ENCODE measurements at regions not wholly inside any gene's neighbourhood (a gene's known extent, or its start where the extent isn't known, plus 50 kb on each side); places are given as distances from the start of the nearest gene placed in this dataset.
A peak's percentile ranks its signal among the peaks of the same experiment; 100 is the strongest.

DNA sequence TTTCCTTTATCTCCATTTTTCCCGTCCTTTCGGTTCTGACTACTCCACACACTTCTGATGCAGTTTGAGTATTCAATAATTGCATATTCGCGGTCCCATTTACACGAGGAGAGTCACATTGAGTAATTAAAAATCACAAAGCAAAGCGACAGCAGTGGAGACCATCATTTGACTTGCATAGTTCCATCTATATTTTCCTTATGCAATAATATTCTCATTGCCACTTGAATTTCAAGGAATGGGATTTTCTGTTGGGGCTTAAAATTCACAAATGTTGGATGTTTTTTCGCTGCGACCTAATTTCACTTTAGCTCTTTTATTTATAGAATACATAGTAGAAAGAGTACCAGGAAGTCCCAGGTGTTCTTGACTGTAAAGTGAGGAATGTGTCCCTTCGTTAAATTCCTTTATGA lies 186.8 kb downstream of the ZEB2 start:
- no peak for DNase-seq (ENCODE audit: low spot score)

DNA sequence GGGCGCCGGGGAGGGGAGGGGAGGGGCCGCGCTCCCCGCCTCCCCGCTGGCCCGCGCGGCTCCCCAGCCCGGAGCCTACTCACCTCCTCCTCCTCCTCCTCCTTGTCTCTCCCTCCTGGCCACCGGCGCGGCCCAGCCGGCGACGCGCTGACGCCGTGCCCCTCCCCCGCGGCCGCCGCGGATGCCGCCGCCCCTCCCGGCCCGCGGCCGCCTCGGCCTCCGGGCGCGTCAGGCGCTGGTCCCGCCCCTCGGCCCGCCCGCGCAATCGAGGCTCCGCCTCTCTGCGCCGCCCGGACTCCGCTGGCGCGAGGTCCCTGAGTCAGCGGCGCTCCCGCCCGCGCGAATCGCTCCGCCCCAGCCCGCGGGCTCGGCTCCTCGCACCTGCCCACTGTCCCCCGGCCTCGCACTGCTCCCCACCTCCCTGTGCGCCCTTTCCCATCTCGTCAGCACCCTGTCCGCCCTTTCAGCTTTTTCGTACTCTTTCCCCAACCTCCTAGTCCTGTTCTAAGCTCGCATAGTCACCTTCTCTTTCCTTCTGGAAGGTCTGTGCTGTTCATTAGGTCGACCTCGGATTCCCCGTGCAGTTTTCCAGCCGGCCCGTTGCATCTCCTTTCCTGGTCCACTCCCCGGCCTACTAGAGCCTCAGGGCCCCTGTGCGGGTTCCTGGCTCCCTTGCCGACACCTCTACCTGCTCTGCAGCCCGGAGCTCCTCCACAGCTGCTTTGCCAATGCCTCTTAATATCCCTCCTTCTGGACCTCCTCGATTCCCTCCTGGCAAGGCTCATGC lies 187.4 kb downstream of the ZEB2 start:
- peak; percentile 81 for DNase-seq (ENCODE audit: low spot score)

DNA sequence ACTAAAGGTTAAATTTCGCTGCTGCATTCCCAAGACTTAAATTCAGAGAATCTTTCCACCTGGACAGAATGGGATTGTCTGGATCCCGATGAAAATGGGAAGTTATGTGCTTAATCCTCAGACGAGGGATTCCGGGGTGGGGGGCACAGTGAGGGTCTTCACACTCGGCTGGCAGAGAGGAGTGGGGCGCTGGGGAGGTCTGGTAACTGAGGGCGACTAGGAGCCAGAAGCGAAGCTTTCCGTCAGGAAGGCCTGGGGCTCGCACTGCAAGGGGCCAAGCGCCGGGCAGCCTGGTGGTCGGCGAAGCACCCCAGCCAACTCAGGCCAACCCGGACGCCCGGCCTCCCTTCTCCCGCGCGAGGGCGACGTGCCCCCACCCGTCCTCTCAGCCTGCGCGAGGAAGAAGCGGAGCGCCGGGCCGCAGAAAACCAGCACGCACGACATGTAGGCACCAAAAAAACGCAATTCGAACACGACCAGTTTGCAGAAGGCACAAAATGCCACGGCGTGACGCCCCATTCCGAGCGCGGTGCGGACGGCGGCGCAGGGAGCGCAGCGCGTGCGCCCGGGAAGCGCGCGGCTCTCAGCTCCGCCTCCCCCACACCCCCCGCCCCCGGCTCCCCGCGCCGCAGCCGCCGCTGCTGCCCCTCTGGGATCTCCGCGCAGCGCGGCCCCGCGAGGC lies 188.1 kb downstream of the ZEB2 start:
- no peak for DNase-seq (ENCODE audit: low spot score)

GRCh38 chr2:144330951-144331673 lies 188.8 kb downstream of the ZEB2 start:
- DNase-seq (ENCODE audit: low spot score), result no peak

GRCh38 chr2:144329472-144329871 lies 190.4 kb downstream of the ZEB2 start:
- DNase-seq (ENCODE audit: low spot score), result no peak

- no peak for DNase-seq (ENCODE audit: low spot score)
These were observed 191.0 kb downstream of the ZEB2 start for GRCh38 chr2:144328938-144329337.

GRCh38 chr2:144326825-144327224 lies 193.1 kb downstream of the ZEB2 start:
- no peak for DNase-seq (ENCODE audit: low spot score)

GRCh38 chr2:144325086-144325485 lies 194.8 kb downstream of the ZEB2 start:
- DNase-seq (ENCODE audit: low spot score), result no peak

DNA sequence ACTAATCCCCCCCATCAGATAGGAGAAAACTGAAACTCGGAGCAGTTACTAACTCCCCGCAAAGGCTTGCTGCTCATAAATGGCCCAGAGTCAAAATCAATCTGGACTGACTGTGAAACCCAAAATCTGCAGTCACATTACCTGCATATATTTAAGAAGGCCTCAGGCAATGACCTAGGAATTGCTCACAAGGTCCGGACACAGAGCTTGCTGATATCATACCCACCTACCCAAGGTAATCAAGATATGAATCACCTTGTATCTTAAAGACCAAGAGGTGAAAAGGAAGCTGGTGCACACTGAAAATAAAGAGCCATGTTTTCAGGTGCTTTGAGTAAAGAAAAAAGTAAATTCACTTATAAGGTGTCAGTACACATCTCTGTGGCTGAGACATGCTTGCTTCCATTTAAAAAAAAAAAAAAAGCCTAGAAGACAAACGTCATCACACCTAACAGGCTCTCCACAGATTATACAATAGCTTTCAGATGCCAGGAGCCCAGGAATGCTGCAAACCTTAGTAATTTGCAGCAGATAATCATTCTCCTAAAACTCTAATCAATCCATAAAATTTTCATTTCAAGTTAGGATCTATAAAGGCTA lies 195.4 kb downstream of the ZEB2 start:
- DNase-seq (ENCODE audit: low spot score), result no peak

- no peak for DNase-seq (ENCODE audit: low spot score)
These were observed 196.0 kb downstream of the ZEB2 start for GRCh38 chr2:144323946-144324345.

DNA sequence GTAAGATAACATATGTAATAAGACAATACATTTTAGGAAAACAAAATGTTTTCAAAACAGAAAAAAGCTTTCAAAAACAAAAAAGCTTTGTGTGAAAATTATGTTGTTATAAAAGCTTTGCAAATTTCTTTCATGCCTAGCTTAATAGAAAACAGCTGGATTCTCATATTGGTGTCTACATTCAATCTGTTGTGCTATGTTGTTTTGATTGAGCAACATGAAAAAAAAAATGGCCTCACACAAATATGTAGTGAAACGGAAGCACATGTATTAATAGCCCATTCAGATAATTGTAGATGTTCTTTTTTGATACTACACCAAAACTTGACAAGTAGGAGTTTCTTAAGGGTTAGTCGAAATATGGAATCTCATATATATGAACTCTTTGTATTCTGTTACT lies 197.5 kb downstream of the ZEB2 start:
- no peak for DNase-seq (ENCODE audit: low spot score)

DNA sequence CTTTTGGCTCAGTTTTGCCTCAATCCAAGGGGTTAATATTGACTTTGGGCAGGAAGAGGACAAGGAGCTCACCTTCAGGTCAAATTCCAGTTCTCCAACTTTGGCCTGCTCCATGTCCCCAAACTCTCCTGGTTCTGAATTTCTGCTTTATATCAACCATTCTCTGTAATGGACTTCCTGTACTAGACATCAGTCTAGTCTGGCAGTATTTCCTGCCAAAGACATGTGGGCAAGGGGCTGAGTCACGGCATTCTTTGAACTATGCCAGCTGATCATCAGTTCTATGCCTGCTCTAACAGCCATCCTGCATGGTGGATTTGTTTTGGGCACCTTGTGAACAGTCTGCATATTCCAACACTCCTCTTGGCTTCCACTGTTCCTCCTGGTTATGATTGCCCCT lies 199.4 kb downstream of the ZEB2 start:
- DNase-seq (ENCODE audit: low spot score), result peak; percentile 36

DNA sequence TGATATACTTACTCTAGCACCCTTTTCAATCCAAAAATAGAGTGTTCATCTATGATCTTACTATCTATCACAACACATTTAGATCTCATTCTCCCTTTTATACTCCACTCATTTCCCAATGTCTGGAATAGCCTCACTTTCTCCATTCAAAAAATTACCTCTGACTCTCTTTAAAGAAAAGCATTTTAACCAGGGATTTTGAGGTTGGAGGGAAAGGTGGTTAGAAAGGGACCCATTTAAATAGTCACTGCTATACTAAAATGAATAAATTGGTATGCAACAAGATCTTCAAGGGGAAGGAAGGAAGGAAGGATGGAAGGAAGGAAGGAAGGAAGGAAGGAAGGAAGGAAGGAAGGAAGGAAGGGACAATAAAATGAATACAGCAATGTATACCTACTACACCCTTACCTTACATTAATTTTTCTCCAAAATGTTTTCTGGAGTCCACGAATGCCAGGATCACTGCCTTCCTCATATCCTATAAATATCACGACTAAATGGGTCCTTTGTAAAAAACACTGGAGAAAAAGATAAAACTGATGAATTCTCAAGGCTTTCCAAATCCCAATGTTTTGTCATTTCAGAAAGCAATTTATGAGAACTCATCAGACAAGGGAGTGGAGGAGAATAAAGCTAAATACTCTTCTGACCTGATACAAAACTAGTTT lies 202.7 kb downstream of the ZEB2 start:
- DNase-seq (ENCODE audit: low spot score), result no peak

- no peak for DNase-seq (ENCODE audit: low spot score)
These were observed 208.9 kb downstream of the ZEB2 start for GRCh38 chr2:144310889-144311608.

DNA sequence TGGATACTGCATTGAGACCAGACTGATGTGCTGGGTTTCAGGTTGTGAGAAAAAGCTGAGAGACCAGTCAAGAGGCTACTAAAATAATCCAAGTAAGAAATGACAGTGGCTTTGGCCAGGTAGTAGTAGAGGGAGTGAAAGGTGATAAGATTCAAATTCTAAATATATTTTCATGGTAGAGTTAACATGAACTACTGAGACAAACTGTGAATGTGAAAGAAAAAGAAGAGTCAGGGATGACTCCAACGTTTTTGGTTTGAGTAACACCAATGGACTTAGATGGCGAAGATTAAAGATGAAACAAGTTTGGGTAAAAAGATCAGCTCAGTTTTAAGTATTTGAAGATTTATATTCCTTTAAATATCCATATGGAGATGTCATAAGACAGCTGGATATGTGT lies 209.4 kb downstream of the ZEB2 start:
- no peak for DNase-seq (ENCODE audit: low spot score)

GRCh38 chr2:144307711-144308110 lies 212.2 kb downstream of the ZEB2 start:
- DNase-seq (ENCODE audit: low spot score), result no peak

DNA sequence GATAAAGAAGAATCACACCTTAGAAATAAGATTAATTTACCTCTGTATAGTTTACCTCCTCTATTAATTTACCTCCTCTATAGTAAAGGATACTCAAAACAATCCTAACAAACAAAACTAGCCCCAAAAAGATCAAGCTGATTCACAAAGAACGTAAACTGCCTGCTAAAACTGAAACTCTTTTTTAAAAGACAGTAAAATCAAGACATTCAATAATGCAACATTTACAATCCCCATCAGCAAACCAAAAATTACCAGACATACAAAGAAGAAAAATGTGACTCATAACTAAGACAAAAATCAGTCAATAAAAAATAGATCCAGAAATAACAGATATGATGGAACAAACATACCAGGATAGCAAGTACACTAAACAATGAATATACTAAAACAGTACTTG lies 215.7 kb downstream of the ZEB2 start:
- DNase-seq (ENCODE audit: low spot score), result no peak

DNA sequence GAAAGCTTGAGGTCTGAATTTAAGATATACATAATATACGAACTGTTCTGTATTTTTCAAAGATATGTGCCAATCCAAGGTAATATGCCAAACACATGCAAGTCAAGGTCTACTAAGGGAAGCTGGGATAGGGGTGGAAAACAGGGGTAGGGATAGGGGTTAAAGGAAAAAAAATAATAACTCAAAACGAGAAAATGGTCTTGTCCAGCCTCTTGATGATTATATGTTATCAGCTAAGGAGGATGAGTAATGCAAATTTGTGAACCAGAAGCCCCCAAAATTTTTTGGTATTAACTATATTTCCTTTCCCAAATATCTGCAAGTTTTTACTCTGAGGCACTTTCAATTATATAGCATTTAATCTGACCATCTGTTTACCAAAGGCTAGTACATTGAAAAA lies 219.3 kb downstream of the ZEB2 start:
- DNase-seq (ENCODE audit: low spot score), result no peak

GRCh38 chr2:144290276-144290675 lies 229.6 kb downstream of the ZEB2 start:
- no peak for DNase-seq (ENCODE audit: low spot score)

GRCh38 chr2:144288438-144288837 lies 231.5 kb downstream of the ZEB2 start:
- DNase-seq (ENCODE audit: low spot score), result no peak

- no peak for DNase-seq (ENCODE audit: low spot score)
These were observed 234.6 kb downstream of the ZEB2 start for GRCh38 chr2:144285324-144285723.
